Astrocyte (in vitro differentiated cells and primary cell): ENCODE measurements at regions not wholly inside any gene's neighbourhood (a gene's known extent, or its start where the extent isn't known, plus 50 kb on each side); places are given as distances from the start of the nearest gene placed in this dataset.

ENCODE experiments used
- EZH2 ChIP-seq: IDR thresholded peaks from 2 replicates; pipeline ENCODE4 v1.6.1; 2012; ENCODE audit warnings: mild to moderate bottlenecking, low read length, inconsistent platforms; ENCODE audit not compliant: insufficient read depth
- TF ChIP-seq, protein P1 (sequence below): IDR thresholded peaks from 2 replicates; pipeline ENCODE4 v1.5.1; 2011; ENCODE audit warnings: low read depth, mild to moderate bottlenecking, inconsistent platforms, low read length, moderate library complexity; ENCODE audit not compliant: insufficient read depth

DNA sequence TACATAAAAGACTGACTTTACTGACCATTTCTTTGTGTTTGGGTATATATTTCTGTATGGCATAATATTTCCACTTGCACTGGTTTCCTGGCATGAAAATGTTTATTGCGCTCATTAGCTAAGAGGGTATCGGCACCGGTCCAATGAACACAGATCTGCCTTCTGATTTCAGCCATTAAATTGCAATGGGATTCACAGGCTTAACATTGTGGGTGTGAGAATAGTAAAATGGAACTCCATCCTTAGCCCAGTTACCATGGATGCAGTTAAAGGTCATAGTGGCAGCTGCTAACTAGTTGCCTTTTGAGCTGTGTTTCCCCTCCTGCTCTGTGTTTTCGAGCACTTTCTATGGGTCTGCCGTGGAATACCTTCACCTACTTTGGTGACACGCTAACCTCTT is 352.6 kb upstream of the POU3F3 start:
- TF ChIP-seq, protein P1, sequence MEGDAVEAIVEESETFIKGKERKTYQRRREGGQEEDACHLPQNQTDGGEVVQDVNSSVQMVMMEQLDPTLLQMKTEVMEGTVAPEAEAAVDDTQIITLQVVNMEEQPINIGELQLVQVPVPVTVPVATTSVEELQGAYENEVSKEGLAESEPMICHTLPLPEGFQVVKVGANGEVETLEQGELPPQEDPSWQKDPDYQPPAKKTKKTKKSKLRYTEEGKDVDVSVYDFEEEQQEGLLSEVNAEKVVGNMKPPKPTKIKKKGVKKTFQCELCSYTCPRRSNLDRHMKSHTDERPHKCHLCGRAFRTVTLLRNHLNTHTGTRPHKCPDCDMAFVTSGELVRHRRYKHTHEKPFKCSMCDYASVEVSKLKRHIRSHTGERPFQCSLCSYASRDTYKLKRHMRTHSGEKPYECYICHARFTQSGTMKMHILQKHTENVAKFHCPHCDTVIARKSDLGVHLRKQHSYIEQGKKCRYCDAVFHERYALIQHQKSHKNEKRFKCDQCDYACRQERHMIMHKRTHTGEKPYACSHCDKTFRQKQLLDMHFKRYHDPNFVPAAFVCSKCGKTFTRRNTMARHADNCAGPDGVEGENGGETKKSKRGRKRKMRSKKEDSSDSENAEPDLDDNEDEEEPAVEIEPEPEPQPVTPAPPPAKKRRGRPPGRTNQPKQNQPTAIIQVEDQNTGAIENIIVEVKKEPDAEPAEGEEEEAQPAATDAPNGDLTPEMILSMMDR, result no peak
- no peak for TF ChIP-seq EZH2
